Epithelial cell of prostate (primary cell): ENCODE measurements at regions not wholly inside any gene's neighbourhood (a gene's known extent, or its start where the extent isn't known, plus 50 kb on each side); places are given as distances from the start of the nearest gene placed in this dataset.
"Not testable (repeated sequence)": the region's sequence is repeated elsewhere in the genome, so short reads cannot be mapped to it uniquely, and the experiment has no call there.

Source experiments
- DNase-seq: peaks from one replicate; pipeline ENCODE4 v3.0.0-alpha.2; 2011; ENCODE audit warnings: low read depth, low spot score
- H3K27ac ChIP-seq: fragments of 450-650 bp; 2 replicates; pipeline ENCODE4 v1.5.1; 2017; ENCODE audit warnings: mild to moderate bottlenecking

GRCh38 chr2:138066139-138066806 lies 102.0 kb downstream of the HNMT start:
- H3K27ac ChIP-seq, result no peak overlapping the region
- no peak for DNase-seq

DNA sequence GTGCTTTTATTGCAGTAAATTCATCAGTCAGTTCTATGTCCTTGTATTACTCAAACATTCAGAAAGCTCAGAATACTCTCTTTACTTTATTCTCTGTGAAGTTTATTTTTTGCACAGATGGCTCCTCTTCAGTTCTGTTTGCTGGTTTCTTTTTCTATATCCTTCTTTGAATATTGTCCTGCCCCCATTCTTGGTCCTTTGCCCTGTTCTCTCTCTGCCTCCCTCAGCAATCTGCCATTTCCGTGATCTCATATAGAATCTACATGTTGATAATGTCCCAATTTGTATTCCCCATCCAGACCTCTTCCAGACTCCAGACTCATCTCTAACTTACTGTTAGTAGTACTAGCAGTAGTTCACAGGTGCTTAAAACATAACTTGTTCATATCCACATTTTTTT lies 102.6 kb downstream of the HNMT start:
- no peak for DNase-seq

DNA sequence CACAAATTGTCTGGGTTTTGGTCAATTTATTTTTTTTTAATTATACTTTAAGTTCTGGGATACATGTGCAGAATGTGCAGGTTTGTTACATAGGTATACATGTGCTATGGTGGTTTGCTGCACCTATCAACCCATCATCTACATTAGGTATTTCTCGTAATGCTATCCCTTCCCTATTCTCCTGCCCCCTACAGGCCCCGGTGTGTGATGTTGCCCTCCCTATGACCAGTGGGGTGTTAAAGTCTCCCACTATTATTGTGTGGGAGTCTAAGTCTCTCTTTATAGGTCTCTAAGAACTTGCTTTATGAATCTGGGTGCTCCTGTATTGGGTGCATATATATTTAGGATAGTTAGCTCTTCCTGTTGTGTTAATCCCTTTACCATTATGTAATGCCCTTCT lies 104.4 kb downstream of the HNMT start:
- not testable (repeated sequence) for H3K27ac ChIP-seq, DNase-seq

More for the DNA sequence above, 102.6 kb downstream of the HNMT start:
- H3K27ac ChIP-seq, result no peak overlapping the region

- peak overlapping the region; percentile 82 for H3K27ac ChIP-seq
- DNase-seq, result peak; percentile 18
These were observed 106.9 kb downstream of the HNMT start for GRCh38 chr2:138071042-138071719.

- H3K27ac ChIP-seq, result peak overlapping the region; percentile 82
- DNase-seq, result peak; percentile 100
These were observed 107.7 kb downstream of the HNMT start for GRCh38 chr2:138071720-138072719.

DNA sequence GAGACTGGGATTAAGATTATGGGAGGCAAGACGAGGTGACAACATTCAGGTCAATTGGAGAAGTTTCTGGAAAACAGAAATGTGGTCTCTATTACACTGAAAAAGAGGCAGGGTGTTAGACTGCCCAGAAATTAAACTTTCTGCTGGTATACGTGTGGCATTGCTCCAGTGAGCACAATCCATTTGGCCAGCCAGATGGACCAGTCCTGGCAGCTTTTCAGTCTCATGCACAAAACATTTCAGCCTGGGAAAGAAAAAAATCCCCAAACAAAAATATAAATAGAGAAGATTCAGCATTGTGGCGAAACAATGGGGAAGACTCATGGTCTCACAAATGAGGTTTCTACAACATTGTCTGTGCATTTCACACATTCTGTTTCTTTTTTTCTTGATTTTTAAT lies 113.9 kb downstream of the HNMT start:
- no peak for DNase-seq
- no peak overlapping the region for H3K27ac ChIP-seq

DNA sequence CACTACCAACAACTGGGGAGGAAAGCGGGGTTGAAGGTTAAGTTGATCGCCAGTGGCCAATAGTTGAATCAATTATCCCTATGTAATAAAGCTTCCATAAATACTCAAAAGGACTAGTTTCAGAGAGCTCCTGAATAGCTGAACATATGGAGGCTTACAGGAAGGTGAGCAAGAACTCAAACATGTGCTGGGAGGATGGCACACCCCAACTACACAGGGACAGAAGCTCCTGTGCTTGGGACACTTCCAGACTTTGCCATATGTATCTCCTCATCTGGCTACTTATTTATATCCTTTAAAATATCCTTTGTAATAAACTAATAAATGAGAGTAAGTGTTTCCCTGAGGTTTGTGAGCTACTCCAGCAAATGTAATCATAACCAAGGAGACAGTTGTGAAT lies 115.7 kb downstream of the HNMT start:
- H3K27ac ChIP-seq, result peak overlapping the region; percentile 30
- DNase-seq, result no peak

DNA sequence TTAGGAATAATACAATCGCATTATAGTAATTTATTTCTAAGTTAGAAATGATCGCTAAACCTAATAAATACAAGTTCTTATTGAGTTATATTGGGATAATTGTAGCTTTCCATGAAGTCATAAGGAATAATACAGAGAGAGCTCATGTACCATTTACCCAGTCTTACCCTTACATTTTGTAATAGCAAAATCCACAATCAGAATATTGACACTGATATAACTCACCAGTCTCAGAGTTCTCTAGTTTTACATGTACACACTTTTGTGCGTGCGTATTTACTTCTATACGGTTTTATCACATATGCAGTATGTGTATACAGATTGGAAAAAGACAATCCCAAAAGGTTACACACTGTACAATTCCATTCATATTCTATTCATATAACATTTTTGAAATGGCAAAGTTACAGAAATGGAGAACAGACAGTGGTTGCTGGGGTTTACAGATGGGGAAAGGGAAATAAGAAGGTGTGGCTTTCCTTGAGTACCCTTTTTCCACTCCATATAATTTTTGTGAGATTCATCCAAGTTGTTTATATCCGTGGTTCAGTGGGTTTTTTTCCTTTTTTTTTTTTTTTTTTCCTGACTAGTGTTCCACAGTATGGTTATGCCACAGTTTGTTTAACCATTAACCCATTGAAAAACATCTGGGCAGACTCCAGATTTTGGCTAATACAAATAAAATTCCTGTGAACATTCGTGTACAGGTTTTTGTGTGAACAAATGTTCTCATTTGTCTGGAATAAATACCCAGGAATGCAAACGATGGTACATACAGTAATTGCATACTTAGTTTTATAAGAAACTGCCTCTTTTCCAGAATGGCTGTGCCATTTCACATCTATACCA lies 117.2 kb downstream of the HNMT start:
- no peak overlapping the region for H3K27ac ChIP-seq
- DNase-seq, result no peak

GRCh38 chr2:138084206-138084605 lies 119.9 kb downstream of the HNMT start:
- H3K27ac ChIP-seq, result no peak overlapping the region
- DNase-seq, result no peak

DNA sequence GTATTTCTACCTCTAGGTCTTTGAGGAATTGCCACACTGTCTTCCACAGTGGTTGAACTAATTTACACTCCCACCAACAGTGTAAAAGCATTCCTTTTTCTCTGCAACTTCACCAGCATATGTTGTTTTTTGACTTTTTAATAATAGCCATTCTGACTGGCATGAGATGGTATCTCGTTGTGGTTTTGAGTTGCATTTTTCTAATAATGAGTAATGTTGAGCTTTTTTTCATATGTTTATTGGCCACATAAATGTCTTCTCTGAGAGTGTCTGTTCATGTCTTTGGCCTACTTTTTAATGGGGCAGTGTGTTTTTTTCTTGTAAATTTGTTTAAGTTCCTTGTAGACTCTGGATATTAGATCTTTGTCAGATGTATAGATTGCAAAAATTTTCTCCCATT lies 121.2 kb downstream of the HNMT start:
- DNase-seq, result not testable (repeated sequence)

GRCh38 chr2:138086576-138086975 lies 122.3 kb downstream of the HNMT start:
- no peak overlapping the region for H3K27ac ChIP-seq
- no peak for DNase-seq

More for the DNA sequence above, 121.2 kb downstream of the HNMT start:
- H3K27ac ChIP-seq, result not testable (repeated sequence)

- H3K27ac ChIP-seq, result no peak overlapping the region
- no peak for DNase-seq
These were observed 123.7 kb downstream of the HNMT start for GRCh38 chr2:138087751-138088593.

- DNase-seq, result no peak
- H3K27ac ChIP-seq, result no peak overlapping the region
These were observed 126.1 kb downstream of the HNMT start for GRCh38 chr2:138090330-138090729.

- no peak for DNase-seq
- no peak overlapping the region for H3K27ac ChIP-seq
These were observed 129.2 kb downstream of the HNMT start for GRCh38 chr2:138093455-138093854.

- DNase-seq, result no peak
- no peak overlapping the region for H3K27ac ChIP-seq
These were observed 129.8 kb downstream of the HNMT start for GRCh38 chr2:138094031-138094430.

- DNase-seq, result no peak
- no peak overlapping the region for H3K27ac ChIP-seq
These were observed 131.1 kb downstream of the HNMT start for GRCh38 chr2:138095336-138095735.

GRCh38 chr2:138099288-138099687 lies 135.0 kb downstream of the HNMT start:
- DNase-seq, H3K27ac ChIP-seq: not testable (repeated sequence)

GRCh38 chr2:138101718-138102117 lies 137.4 kb downstream of the HNMT start:
- DNase-seq, result no peak
- H3K27ac ChIP-seq, result no peak overlapping the region

DNA sequence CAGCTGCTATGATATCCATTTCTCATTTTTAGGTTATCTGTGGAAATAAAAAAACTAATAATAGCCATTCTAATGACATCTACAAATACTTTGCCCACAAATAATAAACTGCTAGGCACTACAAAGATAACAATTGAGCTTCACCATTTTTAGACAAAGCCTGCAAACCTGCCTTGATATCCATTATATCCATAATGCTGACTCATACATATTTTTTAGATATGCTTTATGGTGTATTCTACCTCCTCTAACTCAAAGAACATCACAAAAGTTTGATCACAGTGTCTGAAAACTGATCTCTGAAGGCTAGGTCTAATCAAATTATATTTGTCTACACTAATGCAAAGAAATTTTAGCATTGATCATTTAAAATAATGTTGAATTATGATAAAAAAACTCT lies 138.4 kb downstream of the HNMT start:
- no peak overlapping the region for H3K27ac ChIP-seq
- no peak for DNase-seq
